Peyer's patch (tissue), 4 donors: ENCODE measurements at regions not wholly inside any gene's neighbourhood (a gene's known extent, or its start where the extent isn't known, plus 50 kb on each side); places are given as distances from the start of the nearest gene placed in this dataset.
"Not testable (repeated sequence)": the region's sequence is repeated elsewhere in the genome, so short reads cannot be mapped to it uniquely, and the experiment has no call there.

Experiments used
- CTCF ChIP-seq, 6 experiments: fragments of 450-650 bp in 4 of 6; fragments of 200-600 bp in 2 of 6; sonication (generic) in 1 of 6; IDR thresholded peaks; one replicate each; pipeline ENCODE4 v1.5.1; 2017 to 2019; ENCODE audit warnings: antibody characterized with exemption in 6 of 6, mild to moderate bottlenecking in 3 of 6, moderate library complexity in 1 of 6
- POLR2A ChIP-seq, 2 donors: fragments of 450-650 bp; IDR thresholded peaks; one replicate each; pipeline ENCODE4 v1.5.1; 2017; ENCODE audit warnings: antibody characterized with exemption in 2 of 2, mild to moderate bottlenecking in 2 of 2, moderate library complexity in 2 of 2

- peak in 1 of 6 experiments; percentile 23 for TF ChIP-seq CTCF (IDR thresholded peaks at IDR 0.05)
- TF ChIP-seq POLR2A (IDR thresholded peaks at IDR 0.05) = not testable (repeated sequence)
Measured at GRCh38 chr15:20192982-20193929, 348.3 kb downstream of the GOLGA6L6 start.
